ENCODE measurements at regions not wholly inside any gene's neighbourhood (a gene's known extent, or its start where the extent isn't known, plus 50 kb on each side); places are given as distances from the start of the nearest gene placed in this dataset.

DNA sequence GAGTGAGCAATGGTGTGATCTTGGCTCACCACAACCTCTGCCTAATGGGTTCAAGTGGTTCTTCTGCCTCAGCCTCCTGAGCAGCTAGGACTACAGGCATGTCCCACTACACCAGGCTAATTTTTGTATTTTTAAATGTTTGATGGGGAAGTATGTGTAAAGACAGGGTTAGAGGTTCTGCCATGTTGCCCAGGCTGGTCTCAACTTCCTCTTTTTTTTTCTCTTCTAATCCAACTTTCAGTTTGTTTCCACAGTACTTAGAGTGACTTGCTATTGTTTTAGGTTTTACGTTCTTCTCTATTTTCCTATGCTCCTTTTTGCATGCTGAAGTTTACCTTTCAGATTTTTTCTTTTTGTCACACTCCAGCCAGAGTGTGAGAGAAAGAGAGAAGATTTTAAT is 1433.0 kb downstream of the UQCRFS1 start:
- peak; percentile 74 for DNase-seq (ENCODE audit: low read depth)
- no peak for TF ChIP-seq MYC (IDR thresholded peaks at IDR 0.05; ENCODE audit: low read depth, low read length)
- TF ChIP-seq, protein P1, sequence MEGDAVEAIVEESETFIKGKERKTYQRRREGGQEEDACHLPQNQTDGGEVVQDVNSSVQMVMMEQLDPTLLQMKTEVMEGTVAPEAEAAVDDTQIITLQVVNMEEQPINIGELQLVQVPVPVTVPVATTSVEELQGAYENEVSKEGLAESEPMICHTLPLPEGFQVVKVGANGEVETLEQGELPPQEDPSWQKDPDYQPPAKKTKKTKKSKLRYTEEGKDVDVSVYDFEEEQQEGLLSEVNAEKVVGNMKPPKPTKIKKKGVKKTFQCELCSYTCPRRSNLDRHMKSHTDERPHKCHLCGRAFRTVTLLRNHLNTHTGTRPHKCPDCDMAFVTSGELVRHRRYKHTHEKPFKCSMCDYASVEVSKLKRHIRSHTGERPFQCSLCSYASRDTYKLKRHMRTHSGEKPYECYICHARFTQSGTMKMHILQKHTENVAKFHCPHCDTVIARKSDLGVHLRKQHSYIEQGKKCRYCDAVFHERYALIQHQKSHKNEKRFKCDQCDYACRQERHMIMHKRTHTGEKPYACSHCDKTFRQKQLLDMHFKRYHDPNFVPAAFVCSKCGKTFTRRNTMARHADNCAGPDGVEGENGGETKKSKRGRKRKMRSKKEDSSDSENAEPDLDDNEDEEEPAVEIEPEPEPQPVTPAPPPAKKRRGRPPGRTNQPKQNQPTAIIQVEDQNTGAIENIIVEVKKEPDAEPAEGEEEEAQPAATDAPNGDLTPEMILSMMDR (IDR thresholded peaks at IDR 0.05; ENCODE audit: low read depth, low read length) = no peak
- no peak for TF ChIP-seq POLR2A (IDR thresholded peaks at IDR 0.05; ENCODE audit: extremely low read depth, insufficient read length)
- TF ChIP-seq, protein P2, sequence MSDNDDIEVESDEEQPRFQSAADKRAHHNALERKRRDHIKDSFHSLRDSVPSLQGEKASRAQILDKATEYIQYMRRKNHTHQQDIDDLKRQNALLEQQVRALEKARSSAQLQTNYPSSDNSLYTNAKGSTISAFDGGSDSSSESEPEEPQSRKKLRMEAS (IDR thresholded peaks at IDR 0.05; ENCODE audit: low read depth, low read length) = no peak
- peak overlapping the region; percentile 47 for H3K4me3 ChIP-seq (ENCODE audit: low read depth, low read length)

DNA sequence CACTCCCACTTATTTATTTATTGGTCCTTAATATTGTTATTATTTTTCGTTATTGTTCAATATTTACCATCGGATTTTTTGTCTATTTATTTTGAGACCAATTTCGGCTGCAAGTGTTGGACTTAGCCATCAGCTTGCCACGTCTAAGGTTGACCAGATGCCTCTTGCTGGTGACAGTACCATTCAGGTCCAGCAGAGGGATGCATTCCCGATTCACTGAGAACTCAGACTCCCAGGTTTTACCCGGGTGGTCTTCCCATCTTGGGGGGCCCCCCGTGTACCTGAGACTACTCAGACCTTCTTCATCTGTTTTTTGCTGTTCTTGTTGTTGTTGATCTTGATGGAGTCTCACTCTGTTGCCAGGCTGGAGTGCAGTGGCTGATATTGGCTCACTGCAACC is 1435.2 kb downstream of the UQCRFS1 start:
- H3K4me3 ChIP-seq (ENCODE audit: low read depth, low read length) = no peak overlapping the region
- TF ChIP-seq, protein P1 (IDR thresholded peaks at IDR 0.05; ENCODE audit: low read depth, low read length) = peak; percentile 24
- no peak for TF ChIP-seq POLR2A (IDR thresholded peaks at IDR 0.05; ENCODE audit: extremely low read depth, insufficient read length)
- peak; percentile 22 for DNase-seq (ENCODE audit: low read depth)

DNA sequence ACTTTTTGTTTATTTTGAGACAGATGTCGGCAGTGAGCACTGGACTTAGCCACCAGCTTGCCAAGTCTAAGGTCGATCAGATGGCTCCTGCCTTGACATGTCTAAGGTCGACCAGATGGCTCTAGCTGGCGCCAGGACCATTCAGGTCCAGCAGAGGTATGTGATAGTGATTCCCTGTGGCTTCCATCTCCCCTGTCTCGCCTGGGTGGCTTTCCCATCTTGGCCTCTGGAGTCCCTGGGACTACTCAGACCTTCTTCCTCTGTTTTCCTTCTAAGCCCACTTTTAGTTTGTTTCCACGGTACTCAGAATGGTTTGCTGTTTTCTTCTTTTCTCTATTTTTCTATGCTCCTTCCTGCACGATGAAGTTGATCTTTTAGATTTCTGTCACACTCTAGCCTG is 1435.7 kb downstream of the UQCRFS1 start:
- TF ChIP-seq, protein P1 (IDR thresholded peaks at IDR 0.05; ENCODE audit: low read depth, low read length) = no peak
- no peak for TF ChIP-seq MYC (IDR thresholded peaks at IDR 0.05; ENCODE audit: low read depth, low read length)
- TF ChIP-seq POLR2A (IDR thresholded peaks at IDR 0.05; ENCODE audit: extremely low read depth, insufficient read length) = no peak
- TF ChIP-seq, protein P2 (IDR thresholded peaks at IDR 0.05; ENCODE audit: low read depth, low read length) = no peak
- no peak overlapping the region for H3K4me3 ChIP-seq (ENCODE audit: low read depth, low read length)
- DNase-seq (ENCODE audit: low read depth) = no peak

DNA sequence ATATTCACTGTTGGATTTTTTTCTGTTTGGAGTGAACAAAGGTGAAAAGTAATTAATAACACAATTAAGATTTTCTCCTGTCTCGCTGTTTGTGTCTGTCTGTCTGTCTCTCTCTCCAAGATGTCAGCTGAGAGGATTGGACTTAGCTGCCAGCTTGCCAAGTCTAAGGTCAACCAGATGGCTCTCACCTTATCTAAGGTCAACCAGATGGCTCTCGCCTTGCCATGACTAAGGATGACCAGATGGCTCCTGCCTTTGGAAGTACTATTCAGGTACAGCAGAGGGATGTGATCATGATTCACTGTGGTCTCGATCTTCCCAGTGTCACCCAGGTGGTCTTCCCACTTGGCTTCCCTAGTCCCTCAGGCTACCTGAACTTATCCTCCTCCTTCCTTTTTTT is 1436.4 kb downstream of the UQCRFS1 start:
- TF ChIP-seq, protein P1 (IDR thresholded peaks at IDR 0.05; ENCODE audit: low read depth, low read length) = no peak
- no peak for TF ChIP-seq MYC (IDR thresholded peaks at IDR 0.05; ENCODE audit: low read depth, low read length)
- no peak for TF ChIP-seq POLR2A (IDR thresholded peaks at IDR 0.05; ENCODE audit: extremely low read depth, insufficient read length)
- TF ChIP-seq, protein P2 (IDR thresholded peaks at IDR 0.05; ENCODE audit: low read depth, low read length) = no peak
- H3K4me3 ChIP-seq (ENCODE audit: low read depth, low read length) = no peak overlapping the region
- DNase-seq (ENCODE audit: low read depth) = no peak

DNA sequence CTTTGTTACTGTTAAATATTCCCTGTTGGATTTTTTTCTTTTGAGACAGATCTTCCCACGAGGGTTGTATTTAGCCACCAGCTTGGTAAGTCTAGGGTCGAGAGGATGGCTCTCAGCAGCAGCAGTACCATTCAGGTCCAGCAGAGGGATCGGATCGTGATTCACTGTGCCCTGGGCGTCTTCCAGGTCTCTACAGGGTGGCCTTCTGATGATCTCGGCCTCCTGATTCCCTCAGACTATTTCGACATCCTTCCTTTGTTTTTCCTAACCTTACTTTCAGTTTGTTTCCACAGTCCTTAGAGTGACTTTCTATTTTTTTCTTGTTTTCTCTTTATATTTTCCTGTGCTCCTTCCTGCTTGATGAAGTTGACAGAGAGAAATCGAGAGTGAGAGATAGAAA is 1436.9 kb downstream of the UQCRFS1 start:
- TF ChIP-seq, protein P1 (IDR thresholded peaks at IDR 0.05; ENCODE audit: low read depth, low read length) = peak; percentile 30
- no peak for TF ChIP-seq POLR2A (IDR thresholded peaks at IDR 0.05; ENCODE audit: extremely low read depth, insufficient read length)
- DNase-seq (ENCODE audit: low read depth) = peak; percentile 64
- no peak overlapping the region for H3K4me3 ChIP-seq (ENCODE audit: low read depth, low read length)

DNA sequence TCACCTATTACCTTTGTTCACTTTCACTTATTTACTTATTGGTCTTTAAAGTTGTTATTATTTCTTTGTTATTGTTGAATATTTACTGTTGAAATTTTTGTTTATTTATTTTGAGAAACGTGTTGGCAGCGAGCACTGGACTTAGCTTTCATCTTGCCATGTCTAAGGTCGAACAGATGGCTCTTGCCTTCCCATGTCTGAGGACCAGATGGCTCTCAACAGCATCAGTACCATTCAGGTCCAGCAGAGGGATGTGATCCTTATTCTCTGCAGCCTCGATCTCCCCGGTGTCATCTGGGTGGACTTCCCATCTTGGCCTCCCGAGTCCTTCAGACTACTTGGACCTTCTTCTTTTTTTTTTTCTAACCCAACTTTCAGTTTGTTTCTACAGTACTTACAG is 1437.6 kb downstream of the UQCRFS1 start:
- TF ChIP-seq, protein P2 (IDR thresholded peaks at IDR 0.05; ENCODE audit: low read depth, low read length) = no peak
- TF ChIP-seq MYC (IDR thresholded peaks at IDR 0.05; ENCODE audit: low read depth, low read length) (no peak), POLR2A (IDR thresholded peaks at IDR 0.05; ENCODE audit: extremely low read depth, insufficient read length) (no peak)
- TF ChIP-seq, protein P1 (IDR thresholded peaks at IDR 0.05; ENCODE audit: low read depth, low read length) = no peak
- peak; percentile 8 for DNase-seq (ENCODE audit: low read depth)
- H3K4me3 ChIP-seq (ENCODE audit: low read depth, low read length) = no peak overlapping the region
